ENCODE measurements at regions not wholly inside any gene's neighbourhood (a gene's known extent, or its start where the extent isn't known, plus 50 kb on each side); places are given as distances from the start of the nearest gene placed in this dataset.

- TF ChIP-seq CTCF (IDR thresholded peaks at IDR 0.05; ENCODE audit: borderline replicate concordance, extremely low read depth, low read length, poor library complexity, severe bottlenecking) (no peak), EZH2 (IDR thresholded peaks at IDR 0.05; ENCODE audit: borderline replicate concordance, low read depth, low read length, severe bottlenecking) (no peak)
Measured at GRCh38 chr15:81785181-81785580, 260.6 kb downstream of the MEX3B start.

Measured in DND-41 (cell line).